ENCODE measurements at regions not wholly inside any gene's neighbourhood (a gene's known extent, or its start where the extent isn't known, plus 50 kb on each side); places are given as distances from the start of the nearest gene placed in this dataset.

DNA sequence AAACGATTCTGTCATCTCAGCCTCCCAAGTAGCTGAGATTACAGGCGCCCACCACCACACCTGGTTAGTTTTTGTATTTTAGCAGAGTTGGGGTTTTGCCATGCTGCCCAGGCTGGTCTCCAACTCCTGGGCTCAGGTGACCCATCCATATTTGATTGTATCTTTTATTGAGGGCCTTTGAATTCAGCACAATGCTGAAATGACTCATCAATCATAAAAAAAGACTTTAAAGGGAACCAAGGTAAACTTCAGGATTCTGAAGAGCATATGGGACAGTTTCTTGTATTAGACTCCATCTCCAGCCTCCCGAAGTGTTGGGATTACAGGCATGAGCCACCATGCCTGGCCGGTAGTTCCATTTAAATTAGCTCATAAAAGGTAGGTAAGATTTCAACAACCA, 232.2 kb downstream of the SETD4 start:
- no peaks in the 10 kb centered on the region for H3K36me3 ChIP-seq (replicated peaks in 1 of 2; ENCODE audit: control insufficient read depth in 1 of 2, insufficient read depth in 2 of 2, low read length in 2 of 2)
- no peaks in the 10 kb centered on the region for H4K20me1 ChIP-seq (ENCODE audit: insufficient read depth, low read length)
- POLR2A ChIA-PET = no interaction called here
- H3K79me2 ChIP-seq (ENCODE audit: insufficient read depth, low read length) = no peaks in the 10 kb centered on the region
- CTCF ChIA-PET (ENCODE audit: low intra/inter-chr PET ratio, low total read pairs) = no interaction called here
- in situ Hi-C loops (cut with HindIII; ENCODE audit: extremely low pct_ligation_motif_present, low pct_unique_long_range_greater_than_20kb) = loop anchor here (25.0 kb wide), 1 partner anchor 941 kb away; no protein-coding TSS in a partner anchor
- H3K4me3 ChIP-seq (replicated peaks in 1 of 3; ENCODE audit: insufficient read depth in 1 of 3, low read depth in 2 of 3, low read length in 3 of 3) = no peak overlapping the region
- intact Hi-C loops (cut with micrococcal nuclease; ENCODE audit: unreplicated experiment) = no loop called here
- H3K9me3 ChIP-seq (ENCODE audit: low read length) = no peaks in the 10 kb centered on the region
- DNase-seq (ENCODE audit: low spot score) (no peak), ATAC-seq (no peak), FAIRE-seq (no peak)
- no peak overlapping the region for H3K9ac ChIP-seq (ENCODE audit: insufficient read depth, low read depth, low read length)
- H3K4me1 ChIP-seq (ENCODE audit: insufficient read depth, low read length) = no peaks in the 10 kb centered on the region
- H3K4me2 ChIP-seq (ENCODE audit: low read depth, low read length) = no peak overlapping the region
- no peak for TF ChIP-seq ZC3H13 (CRISPR knock-in tag; IDR thresholded peaks at IDR 0.05)
- TF ChIP-seq MZF1 (CRISPR knock-in tag; IDR thresholded peaks at IDR 0.05; ENCODE audit: borderline replicate concordance) = no peak
- no peak for TF ChIP-seq KLF6 (CRISPR knock-in tag; IDR thresholded peaks at IDR 0.05)
- TF ChIP-seq NFKB2 (CRISPR knock-in tag; IDR thresholded peaks at IDR 0.05; ENCODE audit: borderline replicate concordance) = no peak
- TF ChIP-seq, protein P1, sequence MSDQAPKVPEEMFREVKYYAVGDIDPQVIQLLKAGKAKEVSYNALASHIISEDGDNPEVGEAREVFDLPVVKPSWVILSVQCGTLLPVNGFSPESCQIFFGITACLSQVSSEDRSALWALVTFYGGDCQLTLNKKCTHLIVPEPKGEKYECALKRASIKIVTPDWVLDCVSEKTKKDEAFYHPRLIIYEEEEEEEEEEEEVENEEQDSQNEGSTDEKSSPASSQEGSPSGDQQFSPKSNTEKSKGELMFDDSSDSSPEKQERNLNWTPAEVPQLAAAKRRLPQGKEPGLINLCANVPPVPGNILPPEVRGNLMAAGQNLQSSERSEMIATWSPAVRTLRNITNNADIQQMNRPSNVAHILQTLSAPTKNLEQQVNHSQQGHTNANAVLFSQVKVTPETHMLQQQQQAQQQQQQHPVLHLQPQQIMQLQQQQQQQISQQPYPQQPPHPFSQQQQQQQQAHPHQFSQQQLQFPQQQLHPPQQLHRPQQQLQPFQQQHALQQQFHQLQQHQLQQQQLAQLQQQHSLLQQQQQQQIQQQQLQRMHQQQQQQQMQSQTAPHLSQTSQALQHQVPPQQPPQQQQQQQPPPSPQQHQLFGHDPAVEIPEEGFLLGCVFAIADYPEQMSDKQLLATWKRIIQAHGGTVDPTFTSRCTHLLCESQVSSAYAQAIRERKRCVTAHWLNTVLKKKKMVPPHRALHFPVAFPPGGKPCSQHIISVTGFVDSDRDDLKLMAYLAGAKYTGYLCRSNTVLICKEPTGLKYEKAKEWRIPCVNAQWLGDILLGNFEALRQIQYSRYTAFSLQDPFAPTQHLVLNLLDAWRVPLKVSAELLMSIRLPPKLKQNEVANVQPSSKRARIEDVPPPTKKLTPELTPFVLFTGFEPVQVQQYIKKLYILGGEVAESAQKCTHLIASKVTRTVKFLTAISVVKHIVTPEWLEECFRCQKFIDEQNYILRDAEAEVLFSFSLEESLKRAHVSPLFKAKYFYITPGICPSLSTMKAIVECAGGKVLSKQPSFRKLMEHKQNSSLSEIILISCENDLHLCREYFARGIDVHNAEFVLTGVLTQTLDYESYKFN (CRISPR knock-in tag; conservative IDR thresholded peaks at IDR 0.05) = no peak
- TF ChIP-seq ZNF772 (CRISPR knock-in tag; IDR thresholded peaks at IDR 0.05) = no peak
- TF ChIP-seq RBFOX2 (IDR thresholded peaks at IDR 0.05; ENCODE audit: low read depth, low read length) = no peak
- TF ChIP-seq, protein P2, sequence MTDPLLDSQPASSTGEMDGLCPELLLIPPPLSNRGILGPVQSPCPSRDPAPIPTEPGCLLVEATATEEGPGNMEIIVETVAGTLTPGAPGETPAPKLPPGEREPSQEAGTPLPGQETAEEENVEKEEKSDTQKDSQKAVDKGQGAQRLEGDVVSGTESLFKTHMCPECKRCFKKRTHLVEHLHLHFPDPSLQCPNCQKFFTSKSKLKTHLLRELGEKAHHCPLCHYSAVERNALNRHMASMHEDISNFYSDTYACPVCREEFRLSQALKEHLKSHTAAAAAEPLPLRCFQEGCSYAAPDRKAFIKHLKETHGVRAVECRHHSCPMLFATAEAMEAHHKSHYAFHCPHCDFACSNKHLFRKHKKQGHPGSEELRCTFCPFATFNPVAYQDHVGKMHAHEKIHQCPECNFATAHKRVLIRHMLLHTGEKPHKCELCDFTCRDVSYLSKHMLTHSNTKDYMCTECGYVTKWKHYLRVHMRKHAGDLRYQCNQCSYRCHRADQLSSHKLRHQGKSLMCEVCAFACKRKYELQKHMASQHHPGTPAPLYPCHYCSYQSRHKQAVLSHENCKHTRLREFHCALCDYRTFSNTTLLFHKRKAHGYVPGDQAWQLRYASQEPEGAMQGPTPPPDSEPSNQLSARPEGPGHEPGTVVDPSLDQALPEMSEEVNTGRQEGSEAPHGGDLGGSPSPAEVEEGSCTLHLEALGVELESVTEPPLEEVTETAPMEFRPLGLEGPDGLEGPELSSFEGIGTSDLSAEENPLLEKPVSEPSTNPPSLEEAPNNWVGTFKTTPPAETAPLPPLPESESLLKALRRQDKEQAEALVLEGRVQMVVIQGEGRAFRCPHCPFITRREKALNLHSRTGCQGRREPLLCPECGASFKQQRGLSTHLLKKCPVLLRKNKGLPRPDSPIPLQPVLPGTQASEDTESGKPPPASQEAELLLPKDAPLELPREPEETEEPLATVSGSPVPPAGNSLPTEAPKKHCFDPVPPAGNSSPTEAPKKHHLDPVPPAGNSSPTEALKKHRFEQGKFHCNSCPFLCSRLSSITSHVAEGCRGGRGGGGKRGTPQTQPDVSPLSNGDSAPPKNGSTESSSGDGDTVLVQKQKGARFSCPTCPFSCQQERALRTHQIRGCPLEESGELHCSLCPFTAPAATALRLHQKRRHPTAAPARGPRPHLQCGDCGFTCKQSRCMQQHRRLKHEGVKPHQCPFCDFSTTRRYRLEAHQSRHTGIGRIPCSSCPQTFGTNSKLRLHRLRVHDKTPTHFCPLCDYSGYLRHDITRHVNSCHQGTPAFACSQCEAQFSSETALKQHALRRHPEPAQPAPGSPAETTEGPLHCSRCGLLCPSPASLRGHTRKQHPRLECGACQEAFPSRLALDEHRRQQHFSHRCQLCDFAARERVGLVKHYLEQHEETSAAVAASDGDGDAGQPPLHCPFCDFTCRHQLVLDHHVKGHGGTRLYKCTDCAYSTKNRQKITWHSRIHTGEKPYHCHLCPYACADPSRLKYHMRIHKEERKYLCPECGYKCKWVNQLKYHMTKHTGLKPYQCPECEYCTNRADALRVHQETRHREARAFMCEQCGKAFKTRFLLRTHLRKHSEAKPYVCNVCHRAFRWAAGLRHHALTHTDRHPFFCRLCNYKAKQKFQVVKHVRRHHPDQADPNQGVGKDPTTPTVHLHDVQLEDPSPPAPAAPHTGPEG (CRISPR knock-in tag; IDR thresholded peaks at IDR 0.05) = no peak
- no peak for TF ChIP-seq ETV5 (CRISPR knock-in tag; IDR thresholded peaks at IDR 0.05; ENCODE audit: borderline replicate concordance)
- TF ChIP-seq, protein P3, sequence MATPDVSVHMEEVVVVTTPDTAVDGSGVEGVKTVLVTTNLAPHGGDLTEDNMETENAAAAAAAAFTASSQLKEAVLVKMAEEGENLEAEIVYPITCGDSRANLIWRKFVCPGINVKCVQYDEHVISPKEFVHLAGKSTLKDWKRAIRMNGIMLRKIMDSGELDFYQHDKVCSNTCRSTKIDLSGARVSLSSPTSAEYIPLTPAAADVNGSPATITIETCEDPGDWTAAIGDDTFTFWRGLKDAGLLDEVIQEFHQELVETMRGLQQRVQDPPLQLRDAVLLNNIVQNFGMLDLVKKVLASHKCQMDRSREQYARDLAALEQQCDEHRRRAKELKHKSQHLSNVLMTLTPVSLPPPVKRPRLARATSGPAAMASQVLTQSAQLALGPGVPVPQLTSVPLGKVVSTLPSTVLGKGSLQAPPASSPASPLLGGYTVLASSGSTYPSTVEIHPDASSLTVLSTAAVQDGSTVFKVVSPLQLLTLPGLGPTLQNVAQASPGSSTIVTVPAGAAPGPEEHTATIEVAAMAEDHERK (CRISPR knock-in tag; IDR thresholded peaks at IDR 0.05; ENCODE audit: low read depth) = no peak
- H3K27me3 ChIP-seq (ENCODE audit: control insufficient read depth in 1 of 2, insufficient read depth in 2 of 2, low read length in 2 of 2) = no peaks in the 10 kb centered on the region; a peak in 1 of 5 replicates
- H3K27ac ChIP-seq (ENCODE audit: extremely low read length, insufficient read depth, low read length) = no peak overlapping the region
- BruUV-seq (replicated peaks) = no TSS peak
- no peak overlapping the region for H2AFZ ChIP-seq (ENCODE audit: low read length)
- WGBS (ENCODE audit: low lambda C conversion rate) = 58% methylated on average over 4 of the region's 4 CpGs

Data from HepG2 (cell line).